RWPE1 (cell line): ENCODE measurements at regions not wholly inside any gene's neighbourhood (a gene's known extent, or its start where the extent isn't known, plus 50 kb on each side); places are given as distances from the start of the nearest gene placed in this dataset.

Experiments used
- CTCF ChIA-PET: fragments of 350-600 bp; sonication (Branson Sonifier 250); formaldehyde crosslinking; extraction: SDS; loops from one replicate; lab custom pipeline; 2021; lab: Yijun Ruan, JAX
- POLR2A ChIA-PET: fragments of 400-600 bp; formaldehyde crosslinking; extraction: SDS; loops from one replicate; lab custom pipeline; 2020; ENCODE audit warnings: antibody characterized with exemption; ENCODE audit not compliant: low non-redundant PET; lab: Yijun Ruan, JAX
- DNase-seq: peaks from one replicate; pipeline ENCODE4 v3.0.0; 2012; ENCODE audit warnings: low spot score
- H3K27ac ChIP-seq: fragments of 450-650 bp; 2 replicates; pipeline ENCODE4 v1.5.1; 2017
- CTCF ChIP-seq: fragments of 450-650 bp; conservative IDR thresholded peaks from 2 replicates; pipeline ENCODE4 v1.5.1; 2017; ENCODE audit warnings: low read depth, mild to moderate bottlenecking

- no peak for DNase-seq
- POLR2A ChIA-PET, result no interaction called here
- CTCF ChIA-PET, result no interaction called here
Observed at GRCh38 chr13:69477451-69477850, 630.2 kb upstream of the ATXN8OS start.

GRCh38 chr13:69474011-69474685 is 633.5 kb upstream of the ATXN8OS start:
- no peak for TF ChIP-seq CTCF
- POLR2A ChIA-PET, result no interaction called here
- CTCF ChIA-PET, result no interaction called here
- H3K27ac ChIP-seq, result no peak overlapping the region
- peak; percentile 10 for DNase-seq

More at GRCh38 chr13:69477451-69477850, 630.2 kb upstream of the ATXN8OS start:
- H3K27ac ChIP-seq, result no peak overlapping the region
- TF ChIP-seq CTCF, result no peak

- TF ChIP-seq CTCF, result no peak
- ChIA-PET CTCF (interaction anchor here (0.7 kb wide), 1 partner anchor 13 kb away, joined by 3 read pairs; no protein-coding TSS in a partner anchor), POLR2A (no interaction called here)
- no peak overlapping the region for H3K27ac ChIP-seq
- no peak for DNase-seq
Observed at GRCh38 chr13:69468624-69469023, 639.0 kb upstream of the ATXN8OS start.

- no peak for TF ChIP-seq CTCF
- POLR2A ChIA-PET, result no interaction called here
- DNase-seq, result no peak
- H3K27ac ChIP-seq, result no peak overlapping the region
- CTCF ChIA-PET, result no interaction called here
Observed at GRCh38 chr13:69461397-69461796, 646.2 kb upstream of the ATXN8OS start.

GRCh38 chr13:69459346-69459745 is 648.3 kb upstream of the ATXN8OS start:
- no peak overlapping the region for H3K27ac ChIP-seq
- ChIA-PET CTCF (interaction anchor here (0.7 kb wide), 1 partner anchor 344 kb away, joined by 4 read pairs; no protein-coding TSS in a partner anchor), POLR2A (no interaction called here)
- no peak for TF ChIP-seq CTCF
- no peak for DNase-seq

GRCh38 chr13:69458013-69458412 is 649.6 kb upstream of the ATXN8OS start:
- ChIA-PET CTCF (no interaction called here), POLR2A (no interaction called here)
- no peak overlapping the region for H3K27ac ChIP-seq
- no peak for TF ChIP-seq CTCF
- no peak for DNase-seq
